SW480 (cell line): ENCODE measurements at regions not wholly inside any gene's neighbourhood (a gene's known extent, or its start where the extent isn't known, plus 50 kb on each side); places are given as distances from the start of the nearest gene placed in this dataset.
A peak's percentile ranks its signal among the peaks of the same experiment; 100 is the strongest.

Source experiments
- DNase-seq: peaks from one replicate; pipeline ENCODE4 v3.0.0-alpha.2; 2016; ENCODE audit warnings: low spot score

- no peak for DNase-seq
Measured at GRCh38 chr9:89554307-89555035, 50.3 kb upstream of the GADD45G start.

DNA sequence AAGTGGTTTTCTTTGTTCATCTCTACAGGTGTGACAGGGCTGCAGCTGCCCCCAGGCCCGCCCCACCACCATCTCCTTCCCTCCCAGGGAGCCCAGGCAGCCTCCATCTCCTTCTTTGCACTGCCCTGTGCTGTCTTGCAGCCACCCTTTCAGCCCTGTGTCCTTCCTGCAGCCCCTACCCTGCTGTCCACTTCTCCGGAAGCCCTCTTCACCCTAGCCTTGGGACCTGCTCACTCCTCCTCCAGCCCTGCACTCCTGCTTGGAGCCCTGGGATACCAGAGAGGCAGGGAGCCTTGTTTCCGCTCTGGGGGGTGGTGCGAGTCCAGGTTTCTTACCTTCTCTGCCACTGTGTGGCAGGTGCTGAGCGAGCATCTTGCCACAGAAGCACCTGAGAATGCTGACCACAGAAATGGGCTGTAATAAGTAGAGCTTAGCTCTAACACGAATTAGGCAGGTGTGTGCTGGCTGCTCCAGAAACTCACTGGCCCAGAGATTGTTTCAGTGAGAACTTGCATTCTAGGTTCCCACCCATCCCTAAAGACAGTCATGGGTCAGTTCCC, 51.3 kb upstream of the GADD45G start:
- no peak for DNase-seq

DNA sequence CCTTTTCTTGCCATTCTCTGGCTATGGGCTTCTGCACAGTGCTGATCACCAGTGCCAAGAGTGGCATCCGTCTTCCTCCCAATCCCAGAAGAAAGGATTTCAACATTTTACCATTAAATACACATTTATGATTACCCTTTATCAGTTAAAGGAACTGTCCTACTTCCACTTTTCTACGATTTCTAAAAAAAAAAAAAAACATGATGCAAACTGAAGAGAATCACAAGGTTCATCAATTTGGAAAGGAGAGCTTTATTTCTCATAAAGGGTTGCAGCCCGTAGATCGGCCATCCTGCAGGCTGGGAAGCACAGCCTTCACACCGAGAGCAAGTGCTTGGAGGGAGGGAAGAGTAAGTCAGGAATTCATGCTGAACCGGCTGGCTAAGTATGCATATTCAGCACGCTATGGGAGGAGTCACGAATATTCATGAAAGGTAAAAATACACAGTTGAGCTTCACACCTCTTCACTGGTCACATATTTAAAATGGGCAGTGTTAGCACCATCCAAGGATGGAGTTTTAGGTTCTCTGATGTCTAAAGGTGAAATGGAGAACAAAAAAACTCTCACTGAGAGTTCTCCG, 52.5 kb upstream of the SEMA4D start:
- no peak for DNase-seq

DNA sequence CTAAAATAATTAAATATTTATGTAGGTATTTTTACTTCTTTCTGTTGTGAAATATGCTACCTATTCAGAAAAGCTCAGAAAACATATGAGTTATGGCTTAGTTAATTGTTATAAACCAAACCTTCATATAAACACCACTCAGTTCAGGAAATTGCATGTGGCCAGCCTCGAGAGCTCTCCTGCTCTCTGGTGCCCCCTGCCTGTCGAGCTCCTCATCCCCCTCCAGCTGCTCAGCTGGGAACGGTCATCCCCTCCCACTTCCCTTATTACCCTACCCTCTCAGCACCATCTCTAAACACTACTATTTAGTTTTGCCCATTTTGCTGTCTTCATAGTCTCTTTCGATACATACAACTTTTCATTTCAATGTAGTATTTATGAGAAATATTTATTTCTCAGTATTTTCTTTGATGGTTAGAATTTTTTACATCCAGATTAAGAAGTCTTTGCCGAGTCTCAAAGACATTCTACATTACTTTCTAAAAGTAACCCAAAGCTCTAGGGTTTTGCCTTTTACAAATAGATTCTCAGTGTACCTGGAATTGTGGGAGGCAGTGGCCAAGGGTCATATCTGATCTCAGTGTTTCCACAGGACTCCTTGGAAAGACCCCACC, 51.2 kb upstream of the SEMA4D start:
- peak; percentile 64 for DNase-seq

GRCh38 chr9:89548071-89548638, 50.2 kb upstream of the SEMA4D start:
- no peak for DNase-seq
